ENCODE measurements at regions not wholly inside any gene's neighbourhood (a gene's known extent, or its start where the extent isn't known, plus 50 kb on each side); places are given as distances from the start of the nearest gene placed in this dataset.

DNA sequence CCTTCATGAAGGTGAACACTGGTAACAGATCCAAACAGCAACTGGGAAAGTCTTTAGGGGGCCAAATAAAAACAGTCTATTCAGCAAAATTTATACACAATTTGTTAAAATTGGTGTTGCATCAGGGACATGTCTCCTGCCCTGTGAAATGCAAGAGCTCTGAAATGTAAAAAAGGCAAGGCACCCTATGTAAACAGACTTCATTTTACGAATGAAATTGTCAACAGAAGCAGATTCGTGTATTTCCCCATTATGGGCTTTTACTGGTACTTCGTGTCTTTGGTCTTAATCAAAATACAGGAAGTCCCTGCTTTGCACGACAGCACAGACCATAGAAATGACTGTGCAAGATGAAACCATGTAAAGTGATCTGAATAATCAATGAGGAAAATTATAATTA, 127.3 kb upstream of the THBS1 start:
- TF ChIP-seq ARNTL (CRISPR knock-in tag; IDR thresholded peaks at IDR 0.05; ENCODE audit: borderline replicate concordance, low read depth) (no peak), RARB (CRISPR knock-in tag; IDR thresholded peaks at IDR 0.05) (no peak), ZNF8 (CRISPR knock-in tag; IDR thresholded peaks at IDR 0.05) (no peak), CSDC2 (CRISPR knock-in tag; IDR thresholded peaks at IDR 0.05) (no peak), ZNF565 (CRISPR knock-in tag; conservative IDR thresholded peaks at IDR 0.05; ENCODE audit: low read depth) (no peak), ZC3H10 (CRISPR knock-in tag; IDR thresholded peaks at IDR 0.05) (no peak)
- TF ChIP-seq, protein P1, sequence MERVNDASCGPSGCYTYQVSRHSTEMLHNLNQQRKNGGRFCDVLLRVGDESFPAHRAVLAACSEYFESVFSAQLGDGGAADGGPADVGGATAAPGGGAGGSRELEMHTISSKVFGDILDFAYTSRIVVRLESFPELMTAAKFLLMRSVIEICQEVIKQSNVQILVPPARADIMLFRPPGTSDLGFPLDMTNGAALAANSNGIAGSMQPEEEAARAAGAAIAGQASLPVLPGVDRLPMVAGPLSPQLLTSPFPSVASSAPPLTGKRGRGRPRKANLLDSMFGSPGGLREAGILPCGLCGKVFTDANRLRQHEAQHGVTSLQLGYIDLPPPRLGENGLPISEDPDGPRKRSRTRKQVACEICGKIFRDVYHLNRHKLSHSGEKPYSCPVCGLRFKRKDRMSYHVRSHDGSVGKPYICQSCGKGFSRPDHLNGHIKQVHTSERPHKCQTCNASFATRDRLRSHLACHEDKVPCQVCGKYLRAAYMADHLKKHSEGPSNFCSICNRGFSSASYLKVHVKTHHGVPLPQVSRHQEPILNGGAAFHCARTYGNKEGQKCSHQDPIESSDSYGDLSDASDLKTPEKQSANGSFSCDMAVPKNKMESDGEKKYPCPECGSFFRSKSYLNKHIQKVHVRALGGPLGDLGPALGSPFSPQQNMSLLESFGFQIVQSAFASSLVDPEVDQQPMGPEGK (CRISPR knock-in tag; IDR thresholded peaks at IDR 0.05; ENCODE audit: borderline replicate concordance): no peak
